Stomach (tissue), 8 donors: ENCODE measurements at regions not wholly inside any gene's neighbourhood (a gene's known extent, or its start where the extent isn't known, plus 50 kb on each side); places are given as distances from the start of the nearest gene placed in this dataset.
A peak's percentile ranks its signal among the peaks of the same experiment; 100 is the strongest.

Source experiments
- DNase-seq, 2 donors: peaks; one replicate each; pipeline versions ENCODE4 v3.0.0 to v3.0.0-alpha.2; 2013 to 2019
- H3K27ac ChIP-seq, 5 donors: fragments of 200-600 bp in 4 of 5; sonication (generic) in 4 of 5; one replicate each; pipeline ENCODE4 v1.5.1; 2013 to 2019; ENCODE audit warnings: mild to moderate bottlenecking in 1 of 5, moderate library complexity in 1 of 5
- H3K27me3 ChIP-seq, 3 donors: fragments of 200-600 bp; sonication (generic); one replicate each; pipeline ENCODE4 v1.5.1; 2017 to 2019; ENCODE audit warnings: mixed run types in 1 of 3
- H3K36me3 ChIP-seq, 4 donors: fragments of 200-600 bp; sonication (generic); 1 replicate in 3 of 4; 2 replicates in 1 of 4; pipeline ENCODE4 v1.5.1; 2016 to 2019
- H3K4me1 ChIP-seq, 4 donors: fragments of 200-600 bp; sonication (generic); one replicate each; pipeline ENCODE4 v1.5.1; 2016 to 2019
- H3K4me3 ChIP-seq, 4 donors: fragments of 200-600 bp; sonication (generic) in 3 of 4; one replicate each; pipeline ENCODE4 v1.5.1; 2016 to 2019; ENCODE audit warnings: mild to moderate bottlenecking in 1 of 4
- H3K9me3 ChIP-seq, 4 donors: fragments of 200-600 bp; sonication (generic); one replicate each; pipeline ENCODE4 v1.5.1; 2016 to 2019
- EP300 ChIP-seq: sonication (generic); formaldehyde crosslinking; IDR thresholded peaks from one replicate; pipeline ENCODE4 v1.6.1; 2017; ENCODE audit warnings: antibody characterized with exemption
- POLR2A ChIP-seq, 4 donors: fragments of 450-650 bp; IDR thresholded peaks; one replicate each; pipeline ENCODE4 v1.6.1; 2016; ENCODE audit warnings: antibody characterized with exemption in 4 of 4, control low read depth in 2 of 4, mild to moderate bottlenecking in 1 of 4, moderate library complexity in 1 of 4
- POLR2AphosphoS5 ChIP-seq, 3 donors: sonication (generic); formaldehyde crosslinking; IDR thresholded peaks; one replicate each; pipeline ENCODE4 v1.6.1; 2016; ENCODE audit warnings: antibody characterized with exemption in 3 of 3
- WGBS, 5 donors: extraction: QIAGEN DNeasy Blood & Tissue Kit in 3 of 5; methylation state at CpG; one replicate each; pipeline versions ENCODE4 v1.1.5 to v1.1.7; 2013 to 2018; 5-methylcytosine and 5-hydroxymethylcytosine counted together
- intact Hi-C: fragments of 100-400 bp; cut with DNase I; formaldehyde crosslinking; loops from one replicate; pipeline ENCODE4 v1.15.1; 2023; ENCODE audit warnings: low total_unique reads
- TF ChIP-seq, protein P1 (sequence below), 7 experiments: fragments of 450-650 bp in 4 of 7; fragments of 200-600 bp in 3 of 7; sonication (generic) in 3 of 7; IDR thresholded peaks; one replicate each; pipeline ENCODE4 v1.5.1; 2016 to 2019; ENCODE audit warnings: antibody characterized with exemption in 7 of 7, control low read depth in 2 of 7, mild to moderate bottlenecking in 1 of 7
- donor health status: healthy with polysubstance abuse.
- donor health status: Bipolar disorder and iron deficiency.
- donor health status: healthy.

DNA sequence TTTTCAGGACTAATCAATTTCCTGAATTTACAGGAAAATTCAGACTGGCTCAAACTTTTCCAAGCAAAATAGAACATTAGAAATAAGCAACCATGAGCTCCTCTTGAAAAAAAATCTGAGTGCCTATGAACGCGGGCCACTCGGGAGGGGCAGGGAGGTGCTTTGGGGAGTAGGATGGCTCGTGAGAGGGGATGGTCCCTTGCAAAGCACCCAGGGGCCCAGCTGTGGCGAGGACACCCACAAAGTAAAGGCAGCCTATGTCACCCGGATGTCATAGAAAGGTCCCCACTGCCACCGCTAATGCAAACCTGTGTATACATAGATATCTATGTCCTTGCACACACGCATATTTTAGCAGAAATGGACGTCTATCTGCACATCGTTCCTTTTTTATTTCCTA, 309.9 kb downstream of the ADGRD1 start:
- Histone ChIP-seq H3K9me3 (no peaks in the 10 kb centered on the region), H3K27me3 (no peaks in the 10 kb centered on the region), H3K27ac (no peak overlapping the region), H3K36me3 (no peaks in the 10 kb centered on the region), H3K4me3 (no peak overlapping the region), H3K4me1 (no peaks in the 10 kb centered on the region)
- TF ChIP-seq, protein P1, sequence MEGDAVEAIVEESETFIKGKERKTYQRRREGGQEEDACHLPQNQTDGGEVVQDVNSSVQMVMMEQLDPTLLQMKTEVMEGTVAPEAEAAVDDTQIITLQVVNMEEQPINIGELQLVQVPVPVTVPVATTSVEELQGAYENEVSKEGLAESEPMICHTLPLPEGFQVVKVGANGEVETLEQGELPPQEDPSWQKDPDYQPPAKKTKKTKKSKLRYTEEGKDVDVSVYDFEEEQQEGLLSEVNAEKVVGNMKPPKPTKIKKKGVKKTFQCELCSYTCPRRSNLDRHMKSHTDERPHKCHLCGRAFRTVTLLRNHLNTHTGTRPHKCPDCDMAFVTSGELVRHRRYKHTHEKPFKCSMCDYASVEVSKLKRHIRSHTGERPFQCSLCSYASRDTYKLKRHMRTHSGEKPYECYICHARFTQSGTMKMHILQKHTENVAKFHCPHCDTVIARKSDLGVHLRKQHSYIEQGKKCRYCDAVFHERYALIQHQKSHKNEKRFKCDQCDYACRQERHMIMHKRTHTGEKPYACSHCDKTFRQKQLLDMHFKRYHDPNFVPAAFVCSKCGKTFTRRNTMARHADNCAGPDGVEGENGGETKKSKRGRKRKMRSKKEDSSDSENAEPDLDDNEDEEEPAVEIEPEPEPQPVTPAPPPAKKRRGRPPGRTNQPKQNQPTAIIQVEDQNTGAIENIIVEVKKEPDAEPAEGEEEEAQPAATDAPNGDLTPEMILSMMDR (IDR thresholded peaks at IDR 0.05): no peak
- TF ChIP-seq POLR2A (IDR thresholded peaks at IDR 0.05) (no peak), POLR2AphosphoS5 (IDR thresholded peaks at IDR 0.05) (no peak), EP300 (no peak)
- WGBS, 5 donors: 67 to 76% (median 72%) methylated on average over 10 of the region's 10 CpGs
- intact Hi-C loops: no loop called here
- DNase-seq: no peak

DNA sequence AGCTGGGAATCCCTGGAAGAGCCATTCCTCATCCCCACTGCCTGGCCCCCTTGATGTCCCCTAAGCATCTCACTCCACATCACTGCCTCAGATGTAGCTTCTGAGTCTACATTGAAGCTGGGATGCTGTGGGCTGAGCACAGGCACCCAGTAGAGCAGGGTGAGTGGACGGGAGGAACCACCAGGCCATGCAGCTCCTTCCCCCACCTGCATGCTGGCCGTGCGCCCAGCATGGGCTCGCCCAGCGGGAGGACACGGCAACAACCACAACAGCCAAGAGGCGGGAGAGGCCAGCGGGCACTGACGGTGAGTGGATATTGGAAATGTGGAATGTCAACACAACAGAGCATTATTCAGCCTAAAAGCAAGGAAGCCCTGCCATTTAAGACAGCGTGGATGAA, 310.9 kb downstream of the ADGRD1 start:
- WGBS, 5 donors: 30 to 76% (median 52%) methylated on average over 10 of the region's 10 CpGs
- Histone ChIP-seq H3K9me3 (no peaks in the 10 kb centered on the region), H3K27ac (no peak overlapping the region), H3K36me3 (no peaks in the 10 kb centered on the region), H3K4me3 (no peak overlapping the region), H3K4me1 (no peaks in the 10 kb centered on the region), H3K27me3 (no peaks in the 10 kb centered on the region)
- intact Hi-C loops: no loop called here
- no peak for TF ChIP-seq POLR2A (IDR thresholded peaks at IDR 0.05)
- no peak for TF ChIP-seq EP300
- TF ChIP-seq, protein P1 (IDR thresholded peaks at IDR 0.05): no peak
- no peak for TF ChIP-seq POLR2AphosphoS5 (IDR thresholded peaks at IDR 0.05)
- peak in 1 of 2 donors; percentile 46 for DNase-seq

DNA sequence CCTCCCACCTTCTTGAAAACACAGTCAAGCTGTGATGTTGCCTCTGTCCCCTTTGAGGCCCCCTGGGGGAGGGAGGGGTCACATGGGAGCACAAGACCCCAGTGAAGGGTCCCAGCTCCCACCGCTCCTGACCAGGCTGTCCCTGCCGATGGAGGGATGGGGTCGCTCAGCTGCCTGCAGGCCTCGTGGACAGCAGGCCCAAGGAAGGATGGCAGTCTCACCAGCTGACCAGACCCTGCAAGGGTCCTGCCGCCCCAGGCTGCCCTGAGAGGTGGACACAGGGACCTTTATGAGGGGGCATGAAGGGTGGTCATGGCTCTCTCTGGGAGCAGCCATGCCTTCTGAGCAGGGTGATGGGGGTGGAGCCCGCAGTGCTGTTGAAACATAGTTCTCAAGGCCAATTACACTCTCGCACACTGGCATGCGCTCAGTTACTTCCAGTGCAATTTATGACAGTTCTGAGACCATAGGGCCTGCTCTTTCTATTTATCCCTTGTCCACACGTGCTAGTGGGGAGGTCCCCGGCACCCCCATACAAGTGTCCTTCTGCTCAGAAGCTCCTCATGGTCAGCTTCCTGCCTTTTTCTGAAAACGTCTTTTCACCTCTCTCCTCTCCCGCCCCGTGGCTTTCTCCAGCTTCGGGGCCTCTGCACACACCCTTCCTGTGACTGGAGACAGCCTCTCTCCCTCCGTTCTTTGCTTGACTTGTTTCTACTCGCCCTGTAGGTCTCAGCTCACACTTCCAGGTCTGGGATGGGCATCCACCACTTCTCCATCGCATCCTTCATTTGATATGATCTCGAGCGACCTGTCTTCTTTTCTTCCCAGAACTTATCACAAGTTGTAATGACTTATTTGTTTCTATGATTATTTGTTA, 313.1 kb downstream of the ADGRD1 start:
- Histone ChIP-seq H3K9me3 (no peaks in the 10 kb centered on the region), H3K4me3 (no peak overlapping the region), H3K36me3 (no peaks in the 10 kb centered on the region), H3K4me1 (no peaks in the 10 kb centered on the region), H3K27ac (peak overlapping the region in 1 of 5 donors; percentile 76), H3K27me3 (no peaks in the 10 kb centered on the region)
- TF ChIP-seq EP300 (no peak), POLR2A (IDR thresholded peaks at IDR 0.05) (no peak), POLR2AphosphoS5 (IDR thresholded peaks at IDR 0.05) (no peak)
- TF ChIP-seq, protein P1 (IDR thresholded peaks at IDR 0.05): no peak
- no peak for DNase-seq
- intact Hi-C loops: no loop called here
- WGBS, 5 donors: 70 to 77% (median 74%) methylated on average over 17 to 19 of the region's 19 CpGs

DNA sequence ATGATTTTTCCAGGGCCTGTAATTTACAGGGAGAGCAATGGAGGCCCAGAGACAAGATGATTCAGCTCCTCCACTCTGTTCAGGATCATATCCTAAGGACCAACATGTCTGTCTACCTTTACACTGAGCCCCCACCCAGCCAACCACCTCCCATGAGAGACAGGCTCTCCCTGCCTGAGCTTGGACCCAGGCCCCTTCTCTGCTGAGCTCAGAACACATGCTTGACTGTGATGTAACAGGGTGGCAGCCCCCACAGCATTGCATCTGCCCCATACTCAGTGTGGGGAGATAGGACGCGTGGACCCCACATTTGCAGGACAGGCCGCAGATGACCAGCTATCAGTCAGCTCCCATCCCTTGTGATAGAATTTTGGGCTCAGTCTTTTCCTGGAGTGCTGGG, 313.9 kb downstream of the ADGRD1 start:
- intact Hi-C loops: no loop called here
- no peak for DNase-seq
- no peaks in the 10 kb centered on the region for H3K4me1 ChIP-seq
- peak overlapping the region in 1 of 5 donors; percentile 76 for H3K27ac ChIP-seq
- 91 to 100% (median 96%) methylated on average over 3 of the region's 3 CpGs for WGBS, 5 donors
- H3K36me3 ChIP-seq: no peaks in the 10 kb centered on the region
- H3K9me3 ChIP-seq: no peaks in the 10 kb centered on the region
- TF ChIP-seq, protein P1 (IDR thresholded peaks at IDR 0.05): no peak
- no peak for TF ChIP-seq EP300
- no peak for TF ChIP-seq POLR2AphosphoS5 (IDR thresholded peaks at IDR 0.05)
- TF ChIP-seq POLR2A (IDR thresholded peaks at IDR 0.05): no peak
- no peaks in the 10 kb centered on the region for H3K27me3 ChIP-seq
- H3K4me3 ChIP-seq: no peak overlapping the region
